PC-9 (cell line): ENCODE measurements at regions not wholly inside any gene's neighbourhood (a gene's known extent, or its start where the extent isn't known, plus 50 kb on each side); places are given as distances from the start of the nearest gene placed in this dataset.

Experiments
- BruUV-seq: library from RNA; stranded (reverse); fragments of 400-500 nt; replicated peaks from 2 replicates; lab custom pipeline; 2021; lab: Mats Ljungman, UMichigan
- CTCF ChIA-PET: fragments of 300-600 bp; sonication (Branson Sonifier 250); formaldehyde crosslinking; loops from one replicate; lab custom pipeline; 2022; ENCODE audit warnings: antibody characterized with exemption; lab: Charles Lee
- POLR2A ChIA-PET: fragments of 300-600 bp; sonication (Branson Sonifier 250); formaldehyde crosslinking; loops from one replicate; lab custom pipeline; 2022; ENCODE audit warnings: antibody characterized with exemption; ENCODE audit not compliant: unreplicated experiment; lab: Charles Lee
- DNase-seq, 2 experiments: peaks; one replicate each; pipeline versions ENCODE4 v3.0.0 to v3.0.0-alpha.2; 2015 to 2022; ENCODE audit warnings: mixed read lengths in 1 of 2
- H2AFZ ChIP-seq: fragments of 200-600 bp; sonication (generic); 2 replicates; pipeline ENCODE4 v1.8.1; 2017; ENCODE audit warnings: antibody characterized with exemption
- H3F3A ChIP-seq: fragments of 200-600 bp; sonication (generic); 2 replicates; pipeline ENCODE4 v1.8.1; 2017; ENCODE audit warnings: antibody characterized with exemption, mild to moderate bottlenecking, low read depth; ENCODE audit not compliant: insufficient read depth
- H3K27ac ChIP-seq: fragments of 200-600 bp; sonication (generic); 2 replicates; pipeline ENCODE4 v1.6.1; 2016; ENCODE audit warnings: mixed run types
- H3K27me3 ChIP-seq: fragments of 200-600 bp; sonication (generic); 2 replicates; pipeline ENCODE4 v1.6.1; 2016; ENCODE audit warnings: low read depth, mixed run types; ENCODE audit not compliant: insufficient read depth
- H3K36me3 ChIP-seq: fragments of 200-600 bp; sonication (generic); 2 replicates; pipeline ENCODE4 v1.6.1; 2016; ENCODE audit warnings: low read depth, mixed run types
- H3K4me1 ChIP-seq: fragments of 200-600 bp; sonication (generic); replicated peaks from 2 replicates; pipeline ENCODE4 v1.6.1; 2016; ENCODE audit warnings: mixed run types; ENCODE audit not compliant: insufficient read depth
- H3K4me2 ChIP-seq: fragments of 200-600 bp; sonication (generic); 2 replicates; pipeline ENCODE4 v1.6.1; 2017; ENCODE audit warnings: mixed run types
- H3K4me3 ChIP-seq: fragments of 200-600 bp; sonication (generic); 2 replicates; pipeline ENCODE4 v1.6.1; 2016; ENCODE audit warnings: mixed run types
- H3K79me2 ChIP-seq: fragments of 200-600 bp; sonication (generic); 2 replicates; pipeline ENCODE4 v1.6.1; 2017; ENCODE audit warnings: low read depth, mixed run types
- H3K9me2 ChIP-seq: fragments of 200-600 bp; sonication (generic); 2 replicates; pipeline ENCODE4 v1.8.1; 2017; ENCODE audit warnings: mild to moderate bottlenecking; ENCODE audit not compliant: insufficient read depth
- H3K9me3 ChIP-seq: fragments of 200-600 bp; sonication (generic); 2 replicates; pipeline ENCODE4 v1.8.1; 2016; ENCODE audit warnings: low read depth; ENCODE audit not compliant: insufficient read depth
- H4K20me1 ChIP-seq: fragments of 200-600 bp; sonication (generic); 2 replicates; pipeline ENCODE4 v1.8.1; 2017; ENCODE audit not compliant: insufficient read depth
- EZH2 ChIP-seq: fragments of 200-600 bp; sonication (generic); IDR thresholded peaks from 2 replicates; pipeline ENCODE4 v1.8.0; 2017; ENCODE audit warnings: antibody characterized with exemption, low read depth
- intact Hi-C: fragments of 100-400 bp; cut with micrococcal nuclease; formaldehyde crosslinking; loops from one replicate; pipeline ENCODE4 v1.10.0; 2022; ENCODE audit not compliant: unreplicated experiment
- TF ChIP-seq, protein P1 (sequence below): fragments of 200-600 bp; sonication (generic); conservative IDR thresholded peaks from 2 replicates; pipeline ENCODE4 v1.6.1; 2017; ENCODE audit warnings: mixed run types, antibody characterized with exemption, mild to moderate bottlenecking, moderate library complexity

DNA sequence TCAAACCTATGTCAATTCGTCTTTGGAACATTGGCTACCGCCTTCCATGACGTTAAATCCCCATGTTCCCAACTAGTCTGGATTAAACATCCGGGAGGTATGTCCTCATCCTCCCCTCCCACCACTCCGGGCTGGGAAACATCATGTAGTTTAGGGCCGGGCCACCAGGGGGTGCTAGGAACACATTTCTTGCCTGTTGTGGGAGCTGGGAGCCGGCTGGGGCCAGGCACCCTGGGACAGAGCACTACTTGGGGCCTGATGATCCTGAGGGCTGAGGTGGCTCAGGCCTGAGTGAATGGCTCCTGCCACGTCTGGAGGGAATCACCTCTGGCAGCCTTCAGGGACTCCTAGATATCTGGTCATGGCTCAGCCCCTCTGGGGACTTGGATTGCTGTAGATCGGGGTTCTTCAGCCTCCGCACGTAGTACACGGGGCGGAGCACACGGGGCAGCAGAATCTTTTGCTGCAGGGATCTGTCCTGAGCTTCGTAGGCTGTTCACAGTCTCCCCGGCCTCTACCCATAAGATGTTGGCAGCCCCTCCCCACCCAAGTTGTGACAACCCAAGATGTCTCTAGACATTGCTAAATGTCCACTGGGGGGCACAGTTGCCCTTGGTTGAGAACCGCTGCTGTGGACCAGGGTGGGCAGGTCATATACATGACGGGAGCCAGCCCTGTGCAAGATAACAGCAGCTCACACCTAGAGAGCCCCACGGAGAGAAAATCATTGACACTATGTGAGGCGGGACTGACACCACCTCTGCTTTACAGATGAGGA lies 141.2 kb upstream of the ZNF716 start:
- intact Hi-C loops = no loop called here
- DNase-seq = peak in 1 of 2 experiments; percentile 21
- H3K36me3 ChIP-seq = no peaks in the 10 kb centered on the region
- H3K27me3 ChIP-seq = no peaks in the 10 kb centered on the region
- BruUV-seq = no TSS peak
- H3K9me2 ChIP-seq = no peaks in the 10 kb centered on the region
- no peak overlapping the region for H3K27ac ChIP-seq
- TF ChIP-seq, protein P1, sequence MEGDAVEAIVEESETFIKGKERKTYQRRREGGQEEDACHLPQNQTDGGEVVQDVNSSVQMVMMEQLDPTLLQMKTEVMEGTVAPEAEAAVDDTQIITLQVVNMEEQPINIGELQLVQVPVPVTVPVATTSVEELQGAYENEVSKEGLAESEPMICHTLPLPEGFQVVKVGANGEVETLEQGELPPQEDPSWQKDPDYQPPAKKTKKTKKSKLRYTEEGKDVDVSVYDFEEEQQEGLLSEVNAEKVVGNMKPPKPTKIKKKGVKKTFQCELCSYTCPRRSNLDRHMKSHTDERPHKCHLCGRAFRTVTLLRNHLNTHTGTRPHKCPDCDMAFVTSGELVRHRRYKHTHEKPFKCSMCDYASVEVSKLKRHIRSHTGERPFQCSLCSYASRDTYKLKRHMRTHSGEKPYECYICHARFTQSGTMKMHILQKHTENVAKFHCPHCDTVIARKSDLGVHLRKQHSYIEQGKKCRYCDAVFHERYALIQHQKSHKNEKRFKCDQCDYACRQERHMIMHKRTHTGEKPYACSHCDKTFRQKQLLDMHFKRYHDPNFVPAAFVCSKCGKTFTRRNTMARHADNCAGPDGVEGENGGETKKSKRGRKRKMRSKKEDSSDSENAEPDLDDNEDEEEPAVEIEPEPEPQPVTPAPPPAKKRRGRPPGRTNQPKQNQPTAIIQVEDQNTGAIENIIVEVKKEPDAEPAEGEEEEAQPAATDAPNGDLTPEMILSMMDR = peak; percentile 61
- no peak for TF ChIP-seq EZH2
- H3K79me2 ChIP-seq = no peaks in the 10 kb centered on the region
- no peaks in the 10 kb centered on the region for H4K20me1 ChIP-seq
- no peak overlapping the region for H3K4me2 ChIP-seq
- POLR2A ChIA-PET = no interaction called here
- no peaks in the 10 kb centered on the region for H3F3A ChIP-seq
- no peak overlapping the region for H3K4me3 ChIP-seq
- no peaks in the 10 kb centered on the region for H3K9me3 ChIP-seq
- CTCF ChIA-PET = no interaction called here
- H3K4me1 ChIP-seq = no peaks in the 10 kb centered on the region
- H2AFZ ChIP-seq = no peak overlapping the region

DNA sequence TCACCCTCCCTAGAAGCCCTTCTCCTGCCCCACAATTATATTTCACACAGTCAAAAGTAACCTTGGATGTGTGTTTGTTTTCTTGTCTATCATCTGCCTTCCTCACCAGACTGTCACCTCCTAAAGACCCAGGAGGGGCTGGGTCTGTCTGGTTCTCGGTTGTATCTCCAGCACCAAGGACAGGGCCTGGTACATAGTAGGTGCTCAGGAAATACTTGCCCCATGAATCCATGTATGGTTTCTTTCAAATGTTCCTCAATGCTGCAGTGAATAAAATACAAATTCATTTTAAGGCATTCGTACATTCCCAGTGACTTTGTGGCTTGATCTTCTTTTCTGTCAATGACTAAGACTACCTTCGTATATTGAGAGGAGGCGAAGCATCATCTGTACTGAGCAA lies 122.9 kb upstream of the ZNF716 start:
- Histone ChIP-seq H3K36me3 (no peaks in the 10 kb centered on the region), H2AFZ (no peak overlapping the region), H3K9me3 (no peaks in the 10 kb centered on the region), H3K4me2 (no peak overlapping the region), H3K9me2 (no peaks in the 10 kb centered on the region), H3F3A (no peaks in the 10 kb centered on the region), H3K79me2 (no peaks in the 10 kb centered on the region), H3K27me3 (no peaks in the 10 kb centered on the region), H3K4me3 (no peak overlapping the region), H4K20me1 (no peaks in the 10 kb centered on the region), H3K27ac (no peak overlapping the region), H3K4me1 (no peaks in the 10 kb centered on the region)
- DNase-seq = no peak
- BruUV-seq = no TSS peak
- TF ChIP-seq, protein P1 = no peak
- TF ChIP-seq EZH2 = no peak
- POLR2A ChIA-PET = no interaction called here
- intact Hi-C loops = no loop called here
- CTCF ChIA-PET = no interaction called here

DNA sequence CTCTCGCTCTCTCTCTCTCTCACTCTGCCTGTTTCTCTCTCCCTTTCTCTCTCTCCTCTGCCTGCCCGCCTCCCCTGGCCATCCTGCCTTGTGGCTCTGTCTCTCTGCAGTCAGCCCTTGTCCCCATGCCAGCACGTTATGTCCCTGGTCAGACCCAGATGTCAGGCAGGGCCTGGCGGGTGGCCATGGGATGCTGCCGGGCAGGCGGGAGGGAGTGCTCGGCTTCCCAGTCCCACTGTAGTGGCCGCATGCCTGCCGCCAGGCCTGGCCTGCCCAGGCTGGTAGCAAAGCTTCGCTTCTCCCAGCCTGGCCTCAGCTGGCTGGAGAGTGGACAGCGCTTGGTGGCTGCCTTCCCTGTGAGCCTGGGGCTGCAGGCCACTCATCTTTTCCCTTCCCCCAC lies 121.5 kb upstream of the ZNF716 start:
- H3K4me3 ChIP-seq = no peak overlapping the region
- no peak for DNase-seq
- no peaks in the 10 kb centered on the region for H4K20me1 ChIP-seq
- H3K36me3 ChIP-seq = no peaks in the 10 kb centered on the region
- intact Hi-C loops = no loop called here
- H3K4me1 ChIP-seq = no peaks in the 10 kb centered on the region
- H3K27me3 ChIP-seq = no peaks in the 10 kb centered on the region
- CTCF ChIA-PET = no interaction called here
- no peaks in the 10 kb centered on the region for H3K9me3 ChIP-seq
- H3K27ac ChIP-seq = no peak overlapping the region
- TF ChIP-seq EZH2 = no peak
- TF ChIP-seq, protein P1 = no peak
- no peak overlapping the region for H3K4me2 ChIP-seq
- no peaks in the 10 kb centered on the region for H3K79me2 ChIP-seq
- H2AFZ ChIP-seq = no peak overlapping the region
- BruUV-seq = no TSS peak
- H3F3A ChIP-seq = no peaks in the 10 kb centered on the region
- POLR2A ChIA-PET = no interaction called here
- H3K9me2 ChIP-seq = no peaks in the 10 kb centered on the region
